ELR (cell line): ENCODE measurements at regions not wholly inside any gene's neighbourhood (a gene's known extent, or its start where the extent isn't known, plus 50 kb on each side); places are given as distances from the start of the nearest gene placed in this dataset.

Experiments used
- DNase-seq: peaks from one replicate; pipeline ENCODE4 v3.0.0-alpha.2; 2015; ENCODE audit warnings: low read depth

GRCh38 chr11:96894587-96894986, 504.8 kb downstream of the JRKL start:
- DNase-seq: no peak

- DNase-seq: no peak
Observed at GRCh38 chr11:96899971-96900370, 510.2 kb downstream of the JRKL start.

GRCh38 chr11:96905143-96905542, 515.3 kb downstream of the JRKL start:
- no peak for DNase-seq

- DNase-seq: no peak
Observed at GRCh38 chr11:96905663-96906062, 515.9 kb downstream of the JRKL start.

- DNase-seq: no peak
Observed at GRCh38 chr11:96906476-96906875, 516.7 kb downstream of the JRKL start.

- no peak for DNase-seq
Observed at GRCh38 chr11:96925862-96926261, 536.0 kb downstream of the JRKL start.

GRCh38 chr11:96940227-96940626, 550.4 kb downstream of the JRKL start:
- no peak for DNase-seq

- DNase-seq: no peak
Observed at GRCh38 chr11:96942855-96943254, 553.0 kb downstream of the JRKL start.

- DNase-seq: peak; percentile 14
Observed at GRCh38 chr11:96943970-96944369, 554.2 kb downstream of the JRKL start.

GRCh38 chr11:96948066-96948465, 558.3 kb downstream of the JRKL start:
- no peak for DNase-seq

GRCh38 chr11:96949464-96949863, 559.7 kb downstream of the JRKL start:
- no peak for DNase-seq

- no peak for DNase-seq
Observed at GRCh38 chr11:96954587-96955242, 564.9 kb downstream of the JRKL start.

GRCh38 chr11:96960476-96960875, 570.7 kb downstream of the JRKL start:
- DNase-seq: no peak

GRCh38 chr11:96960926-96961325, 571.1 kb downstream of the JRKL start:
- peak; percentile 12 for DNase-seq

GRCh38 chr11:96961931-96962330, 572.1 kb downstream of the JRKL start:
- DNase-seq: no peak

GRCh38 chr11:96963375-96963774, 573.6 kb downstream of the JRKL start:
- DNase-seq: no peak

GRCh38 chr11:96964661-96965060, 574.8 kb downstream of the JRKL start:
- DNase-seq: peak; percentile 29

- DNase-seq: peak; percentile 77
Observed at GRCh38 chr11:96967616-96968015, 577.8 kb downstream of the JRKL start.

- peak; percentile 75 for DNase-seq
Observed at GRCh38 chr11:96969251-96969650, 579.4 kb downstream of the JRKL start.

GRCh38 chr11:96978751-96979150, 588.9 kb downstream of the JRKL start:
- peak; percentile 16 for DNase-seq

GRCh38 chr11:96986516-96986915, 596.7 kb downstream of the JRKL start:
- DNase-seq: no peak

- no peak for DNase-seq
Observed at GRCh38 chr11:96990914-96991313, 601.1 kb downstream of the JRKL start.

- no peak for DNase-seq
Observed at GRCh38 chr11:97000481-97000880, 610.7 kb downstream of the JRKL start.

- DNase-seq: no peak
Observed at GRCh38 chr11:97007283-97007682, 617.5 kb downstream of the JRKL start.

GRCh38 chr11:97009613-97010012, 619.8 kb downstream of the JRKL start:
- no peak for DNase-seq
